Mammary epithelial cell (primary cell): ENCODE measurements at regions not wholly inside any gene's neighbourhood (a gene's known extent, or its start where the extent isn't known, plus 50 kb on each side); places are given as distances from the start of the nearest gene placed in this dataset.
"Not testable (repeated sequence)": the region's sequence is repeated elsewhere in the genome, so short reads cannot be mapped to it uniquely, and the experiment has no call there.

Source experiments
- EZH2 ChIP-seq: IDR thresholded peaks from 2 replicates; pipeline ENCODE4 v1.6.1; 2012; ENCODE audit warnings: low read length, inconsistent platforms, borderline replicate concordance
- TF ChIP-seq, protein P1 (sequence below), 2 donors: IDR thresholded peaks in 1 of 2; conservative IDR thresholded peaks in 1 of 2; 2 replicates each; pipeline ENCODE4 v1.5.1; 2011 to 2012; ENCODE audit warnings: inconsistent platforms in 2 of 2, low read length in 2 of 2, mild to moderate bottlenecking in 2 of 2, control low read depth in 1 of 2, low read depth in 1 of 2; ENCODE audit not compliant: insufficient read depth in 1 of 2; ENCODE audit errors: extremely low read depth in 1 of 2

GRCh38 chr13:91057507-91057906 is 290.0 kb upstream of the MIR17HG start:
- TF ChIP-seq, protein P1, sequence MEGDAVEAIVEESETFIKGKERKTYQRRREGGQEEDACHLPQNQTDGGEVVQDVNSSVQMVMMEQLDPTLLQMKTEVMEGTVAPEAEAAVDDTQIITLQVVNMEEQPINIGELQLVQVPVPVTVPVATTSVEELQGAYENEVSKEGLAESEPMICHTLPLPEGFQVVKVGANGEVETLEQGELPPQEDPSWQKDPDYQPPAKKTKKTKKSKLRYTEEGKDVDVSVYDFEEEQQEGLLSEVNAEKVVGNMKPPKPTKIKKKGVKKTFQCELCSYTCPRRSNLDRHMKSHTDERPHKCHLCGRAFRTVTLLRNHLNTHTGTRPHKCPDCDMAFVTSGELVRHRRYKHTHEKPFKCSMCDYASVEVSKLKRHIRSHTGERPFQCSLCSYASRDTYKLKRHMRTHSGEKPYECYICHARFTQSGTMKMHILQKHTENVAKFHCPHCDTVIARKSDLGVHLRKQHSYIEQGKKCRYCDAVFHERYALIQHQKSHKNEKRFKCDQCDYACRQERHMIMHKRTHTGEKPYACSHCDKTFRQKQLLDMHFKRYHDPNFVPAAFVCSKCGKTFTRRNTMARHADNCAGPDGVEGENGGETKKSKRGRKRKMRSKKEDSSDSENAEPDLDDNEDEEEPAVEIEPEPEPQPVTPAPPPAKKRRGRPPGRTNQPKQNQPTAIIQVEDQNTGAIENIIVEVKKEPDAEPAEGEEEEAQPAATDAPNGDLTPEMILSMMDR (conservative IDR thresholded peaks at IDR 0.05 in 1 of 2, IDR thresholded peaks at IDR 0.05 in 1 of 2; ENCODE audit: extremely low read depth in 1 of 2, insufficient read depth in 1 of 2, low read depth in 1 of 2, low read length in 2 of 2): not testable (repeated sequence)
- not testable (repeated sequence) for TF ChIP-seq EZH2
